ENCODE measurements at regions not wholly inside any gene's neighbourhood (a gene's known extent, or its start where the extent isn't known, plus 50 kb on each side); places are given as distances from the start of the nearest gene placed in this dataset.
A peak's percentile ranks its signal among the peaks of the same experiment; 100 is the strongest.

GRCh38 chr5:90264689-90265544, 144.6 kb downstream of the CETN3 start:
- Histone ChIP-seq H3K79me2 (ENCODE audit: insufficient read depth, low read length) (no peaks in the 10 kb centered on the region), H3K9me2 (replicated peaks; ENCODE audit: insufficient read depth, low read length) (no peaks in the 10 kb centered on the region), H3K36me3 (ENCODE audit: low read length) (no peaks in the 10 kb centered on the region), H4K20me1 (ENCODE audit: low read depth, low read length) (no peaks in the 10 kb centered on the region), H3F3A (ENCODE audit: insufficient read depth) (no peaks in the 10 kb centered on the region), H3K4me2 (ENCODE audit: low read depth, low read length, poor library complexity, severe bottlenecking) (no peak overlapping the region), H3K9ac (ENCODE audit: low read length) (no peak overlapping the region), H3K4me3 (ENCODE audit: insufficient read depth, low read length, poor library complexity, severe bottlenecking) (no peak overlapping the region), H3K27me3 (ENCODE audit: low read length) (no peaks in the 10 kb centered on the region), H2AFZ (ENCODE audit: low read depth, low read length, severe bottlenecking) (no peak overlapping the region), H3K27ac (ENCODE audit: low read depth, low read length) (no peak overlapping the region), H3K9me3 (ENCODE audit: insufficient read depth, low read length) (no peaks in the 10 kb centered on the region)
- TF ChIP-seq CTCF (IDR thresholded peaks at IDR 0.05; ENCODE audit: insufficient read depth, low read length, poor library complexity, severe bottlenecking) (peak; percentile 76), EZH2phosphoT487 (conservative IDR thresholded peaks at IDR 0.05; ENCODE audit: low read length) (no peak)

- no peaks in the 10 kb centered on the region for H3K79me2 ChIP-seq (ENCODE audit: insufficient read depth, low read length)
- no peaks in the 10 kb centered on the region for H3K36me3 ChIP-seq (ENCODE audit: low read length)
- H3F3A ChIP-seq (ENCODE audit: insufficient read depth): no peaks in the 10 kb centered on the region
- H2AFZ ChIP-seq (ENCODE audit: low read depth, low read length, severe bottlenecking): no peak overlapping the region
- no peaks in the 10 kb centered on the region for H3K9me3 ChIP-seq (ENCODE audit: insufficient read depth, low read length)
- H3K9ac ChIP-seq (ENCODE audit: low read length): no peak overlapping the region
- TF ChIP-seq CTCF (IDR thresholded peaks at IDR 0.05; ENCODE audit: insufficient read depth, low read length, poor library complexity, severe bottlenecking) (no peak), EZH2phosphoT487 (conservative IDR thresholded peaks at IDR 0.05; ENCODE audit: low read length) (no peak)
- no peak overlapping the region for H3K4me3 ChIP-seq (ENCODE audit: insufficient read depth, low read length, poor library complexity, severe bottlenecking)
- H3K4me2 ChIP-seq (ENCODE audit: low read depth, low read length, poor library complexity, severe bottlenecking): no peak overlapping the region
- H4K20me1 ChIP-seq (ENCODE audit: low read depth, low read length): no peaks in the 10 kb centered on the region
- no peaks in the 10 kb centered on the region for H3K9me2 ChIP-seq (replicated peaks; ENCODE audit: insufficient read depth, low read length)
- H3K27me3 ChIP-seq (ENCODE audit: low read length): no peaks in the 10 kb centered on the region
- H3K27ac ChIP-seq (ENCODE audit: low read depth, low read length): no peak overlapping the region
Observed at GRCh38 chr5:90263102-90263820, 146.3 kb downstream of the CETN3 start.

GRCh38 chr5:90251447-90251846, 158.1 kb downstream of the CETN3 start:
- Histone ChIP-seq H3K27ac (ENCODE audit: low read depth, low read length) (no peak overlapping the region), H3F3A (ENCODE audit: insufficient read depth) (no peaks in the 10 kb centered on the region), H3K4me3 (ENCODE audit: insufficient read depth, low read length, poor library complexity, severe bottlenecking) (no peak overlapping the region), H3K27me3 (ENCODE audit: low read length) (no peaks in the 10 kb centered on the region), H3K36me3 (ENCODE audit: low read length) (no peaks in the 10 kb centered on the region), H4K20me1 (ENCODE audit: low read depth, low read length) (no peaks in the 10 kb centered on the region), H2AFZ (ENCODE audit: low read depth, low read length, severe bottlenecking) (no peak overlapping the region), H3K9me2 (replicated peaks; ENCODE audit: insufficient read depth, low read length) (no peaks in the 10 kb centered on the region), H3K4me2 (ENCODE audit: low read depth, low read length, poor library complexity, severe bottlenecking) (no peak overlapping the region), H3K9ac (ENCODE audit: low read length) (no peak overlapping the region), H3K79me2 (ENCODE audit: insufficient read depth, low read length) (no peaks in the 10 kb centered on the region), H3K9me3 (ENCODE audit: insufficient read depth, low read length) (no peaks in the 10 kb centered on the region)
- TF ChIP-seq CTCF (IDR thresholded peaks at IDR 0.05; ENCODE audit: insufficient read depth, low read length, poor library complexity, severe bottlenecking) (no peak), EZH2phosphoT487 (conservative IDR thresholded peaks at IDR 0.05; ENCODE audit: low read length) (no peak)

Measured in SU-DHL-6 (cell line).